ENCODE measurements at regions not wholly inside any gene's neighbourhood (a gene's known extent, or its start where the extent isn't known, plus 50 kb on each side); places are given as distances from the start of the nearest gene placed in this dataset.

DNA sequence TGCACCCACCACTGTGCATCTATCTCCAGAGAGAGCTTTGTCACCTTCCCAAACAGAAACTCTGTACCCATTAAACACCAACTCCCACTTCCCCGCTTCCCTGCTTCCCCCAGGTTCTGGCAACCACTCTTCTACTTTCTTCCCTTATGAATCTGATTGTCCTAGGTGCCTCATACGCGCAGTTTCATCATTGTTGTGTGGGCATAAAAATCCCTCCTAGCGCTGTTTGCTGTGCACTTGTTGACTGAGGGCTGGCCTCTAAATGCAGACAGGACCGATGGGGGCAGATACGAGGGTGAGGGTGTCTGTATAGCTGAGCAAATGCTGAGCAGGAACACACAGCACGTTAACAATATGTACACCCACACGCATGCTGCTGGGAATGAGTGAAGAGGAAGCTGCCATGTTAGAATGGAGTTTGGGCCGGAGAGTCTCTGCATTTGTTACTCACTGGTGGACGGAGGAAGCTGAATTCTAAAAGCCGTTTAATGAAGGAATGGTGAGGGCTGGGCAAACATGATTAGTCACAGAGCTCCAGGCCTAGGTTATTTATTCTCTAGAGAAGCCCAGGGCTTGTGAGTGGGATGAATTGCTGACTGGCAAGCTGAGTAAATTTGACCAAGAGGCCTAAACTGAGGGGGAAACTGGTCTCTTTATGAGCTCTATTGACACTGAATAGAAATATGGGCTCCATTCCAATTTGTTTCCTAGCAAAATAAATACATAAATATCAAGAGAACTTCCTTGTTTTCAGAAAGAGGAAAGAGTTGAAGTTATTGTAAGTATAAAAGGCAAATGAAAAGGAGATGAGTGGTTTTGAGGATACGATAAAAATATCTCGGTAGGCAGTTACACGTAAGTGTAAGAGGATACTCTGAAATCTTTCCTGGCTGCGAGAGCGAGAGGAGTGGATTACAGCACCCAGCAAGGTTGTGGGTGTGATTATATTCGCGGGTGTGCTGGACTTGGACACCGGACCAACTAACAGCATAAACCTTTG, 95.9 kb upstream of the RPS6KA3 start:
- Mint-ChIP-seq H3K4me3 (no peak overlapping the region), H3K36me3 (no peaks in the 10 kb centered on the region), H3K27ac (no peak overlapping the region), H3K27me3 (ENCODE audit: low read depth) (no peaks in the 10 kb centered on the region), H3K9me3 (no peaks in the 10 kb centered on the region), H3K4me1 (peaks cover 20% of the 10 kb centered on the region)
- ATAC-seq (no peak), DNase-seq (ENCODE audit: low spot score) (no peak)
- ChIA-PET POLR2A (no interaction called here), CTCF (interaction anchor here (0.6 to 0.7 kb wide), 2 partner anchors 24 to 34 kb away, joined by 3 read pairs; no protein-coding TSS in a partner anchor)
- TF ChIP-seq GABPB1 (CRISPR knock-in tag; IDR thresholded peaks at IDR 0.05) (peak; percentile 65; the same call in 1 of the 2 replicates), NR3C1 (CRISPR knock-in tag; conservative IDR thresholded peaks at IDR 0.05; ENCODE audit: low read depth) (no peak)

GRCh38 chrX:20361890-20362262, 95.2 kb upstream of the RPS6KA3 start:
- CTCF ChIA-PET = interaction anchor here (0.6 to 0.7 kb wide), 2 partner anchors 25 to 35 kb away, joined by 3 read pairs; no protein-coding TSS in a partner anchor
- H3K4me1 Mint-ChIP-seq = peaks cover 20% of the 10 kb centered on the region
- H3K9me3 Mint-ChIP-seq = no peaks in the 10 kb centered on the region
- no peak overlapping the region for H3K27ac Mint-ChIP-seq
- TF ChIP-seq ESRRA (CRISPR knock-in tag; IDR thresholded peaks at IDR 0.05; ENCODE audit: borderline replicate concordance) = no peak
- ATAC-seq (no peak), DNase-seq (ENCODE audit: low spot score) (no peak)
- no peak overlapping the region for H3K4me3 Mint-ChIP-seq
- H3K36me3 Mint-ChIP-seq = no peaks in the 10 kb centered on the region
- H3K27me3 Mint-ChIP-seq (ENCODE audit: low read depth) = no peaks in the 10 kb centered on the region
- POLR2A ChIA-PET = no interaction called here

DNA sequence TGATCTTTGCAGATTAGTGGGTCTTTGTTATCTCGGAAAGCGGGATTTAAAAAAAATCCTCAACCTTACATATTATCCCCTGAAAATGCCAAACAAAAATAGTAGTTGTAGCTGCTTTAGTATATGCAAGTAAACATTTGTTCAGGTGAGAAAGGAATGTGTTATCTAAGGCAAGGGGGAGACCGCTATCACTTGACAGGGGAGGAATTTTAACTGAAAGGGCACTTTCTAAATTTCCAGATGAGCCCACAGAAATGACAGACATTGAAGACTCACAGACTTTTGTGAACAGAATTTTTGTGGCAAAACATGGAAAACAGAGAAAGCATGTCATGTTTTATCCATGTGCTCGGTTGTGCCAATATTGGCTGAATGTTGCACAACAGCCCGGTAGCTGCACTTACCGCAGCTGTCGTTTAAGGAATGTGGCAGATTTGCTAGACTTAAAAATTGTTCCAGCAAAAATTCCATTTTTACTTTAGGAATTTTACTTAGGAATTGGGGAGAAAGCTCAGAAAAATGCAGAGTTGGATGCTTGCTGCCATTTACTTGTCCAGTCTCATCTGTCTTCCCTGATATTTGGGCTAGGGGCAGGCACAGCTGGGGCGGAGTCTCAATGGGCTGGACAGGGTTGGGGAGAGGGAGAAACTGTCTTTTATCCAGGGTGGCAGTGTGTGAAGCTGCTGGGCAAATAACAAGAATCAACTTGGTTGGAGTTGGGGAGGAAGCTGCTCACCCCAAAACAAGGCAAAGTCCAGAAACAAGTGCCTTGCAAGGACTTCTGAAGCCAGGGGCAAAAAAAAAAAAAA, 94.6 kb upstream of the RPS6KA3 start:
- CTCF ChIA-PET = interaction anchor here (0.6 to 0.7 kb wide), 2 partner anchors 26 to 35 kb away, joined by 3 read pairs; no protein-coding TSS in a partner anchor
- Mint-ChIP-seq H3K4me3 (no peak overlapping the region), H3K9me3 (no peaks in the 10 kb centered on the region)

DNA sequence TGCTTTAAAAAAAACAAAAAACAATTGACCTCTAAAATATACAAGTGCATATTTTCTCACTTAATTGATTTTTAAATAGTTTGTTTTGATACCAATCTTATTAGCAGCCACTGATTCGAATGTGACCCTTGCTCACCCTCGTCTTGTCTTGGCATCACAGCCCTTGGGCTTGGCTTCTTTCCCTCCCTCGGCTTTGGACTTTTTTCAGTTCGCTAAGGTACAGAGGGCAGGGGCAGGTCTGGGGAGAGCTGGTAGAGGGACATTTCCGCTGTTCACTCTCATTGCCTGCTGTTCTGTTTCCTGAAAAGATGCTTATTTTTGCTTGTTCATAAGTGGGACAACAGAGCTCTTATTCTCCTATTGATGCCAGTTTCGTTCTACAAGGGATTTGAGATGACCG, 88.5 kb upstream of the RPS6KA3 start:
- POLR2A ChIA-PET = no interaction called here
- no peak for DNase-seq (ENCODE audit: low spot score)
- Mint-ChIP-seq H3K27ac (no peak overlapping the region), H3K4me1 (no peaks in the 10 kb centered on the region), H3K36me3 (no peaks in the 10 kb centered on the region), H3K9me3 (no peaks in the 10 kb centered on the region), H3K27me3 (ENCODE audit: low read depth) (peaks cover 2% of the 10 kb centered on the region; the same call in 1 of the 2 replicates), H3K4me3 (no peak overlapping the region)
- no peak for ATAC-seq
- TF ChIP-seq PRDM15 (CRISPR knock-in tag; IDR thresholded peaks at IDR 0.05) = no peak
- TF ChIP-seq RORB (CRISPR knock-in tag; IDR thresholded peaks at IDR 0.05) = no peak
- no peak for TF ChIP-seq RELA (CRISPR knock-in tag; IDR thresholded peaks at IDR 0.05; ENCODE audit: borderline replicate concordance)
- CTCF ChIA-PET = no interaction called here

More for the DNA sequence above, 94.6 kb upstream of the RPS6KA3 start:
- TF ChIP-seq GABPB1 (CRISPR knock-in tag; IDR thresholded peaks at IDR 0.05) (peak; percentile 83), TEAD1 (CRISPR knock-in tag; IDR thresholded peaks at IDR 0.05) (no peak)
- no peak for ATAC-seq
- DNase-seq (ENCODE audit: low spot score) = no peak
- Mint-ChIP-seq H3K27ac (no peak overlapping the region), H3K36me3 (no peaks in the 10 kb centered on the region), H3K4me1 (peaks cover 20% of the 10 kb centered on the region), H3K27me3 (ENCODE audit: low read depth) (peaks cover 2% of the 10 kb centered on the region; the same call in 1 of the 2 replicates)
- POLR2A ChIA-PET = no interaction called here

DNA sequence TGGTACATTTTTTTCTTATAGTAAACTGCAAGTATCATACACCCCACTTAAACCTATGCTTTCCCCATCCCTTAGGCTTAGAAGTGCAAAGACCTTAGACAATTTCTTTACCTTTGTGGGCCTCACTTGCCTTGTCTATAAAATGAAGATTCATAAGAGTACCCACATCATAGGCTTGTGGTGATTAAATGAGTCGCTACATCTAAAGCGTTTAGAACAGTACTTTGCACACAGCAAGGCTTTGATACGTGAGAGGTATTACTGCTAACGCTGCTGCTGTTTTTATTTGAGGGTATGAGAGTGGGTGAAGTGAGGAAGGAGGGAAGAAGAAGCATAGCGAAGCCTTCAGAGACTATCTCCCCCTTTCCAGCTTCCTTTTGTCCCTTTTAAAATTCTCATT, 87.8 kb upstream of the RPS6KA3 start:
- no peak for DNase-seq (ENCODE audit: low spot score)
- ChIA-PET CTCF (no interaction called here), POLR2A (no interaction called here)
- Mint-ChIP-seq H3K4me3 (no peak overlapping the region), H3K9me3 (no peaks in the 10 kb centered on the region), H3K27ac (no peak overlapping the region), H3K27me3 (ENCODE audit: low read depth) (peaks cover 2% of the 10 kb centered on the region; the same call in 1 of the 2 replicates), H3K36me3 (no peaks in the 10 kb centered on the region), H3K4me1 (no peaks in the 10 kb centered on the region)
- no peak for ATAC-seq
- TF ChIP-seq NFE2L1 (CRISPR knock-in tag; IDR thresholded peaks at IDR 0.05) (no peak), TP53 (CRISPR knock-in tag; IDR thresholded peaks at IDR 0.05) (no peak), CTCF (IDR thresholded peaks at IDR 0.05) (no peak), ZNF396 (CRISPR knock-in tag; IDR thresholded peaks at IDR 0.05; ENCODE audit: borderline replicate concordance) (no peak), TEAD4 (CRISPR knock-in tag; IDR thresholded peaks at IDR 0.05) (no peak), PRRX2 (CRISPR knock-in tag; IDR thresholded peaks at IDR 0.05) (no peak)

Data from WTC11 (cell line).